Activated T-helper 1 cell treated with anti-CD3 and anti-CD28 coated beads, Interleukin-12 subunit alpha, Interleukin-12 subunit beta, Interleukin-2, Interleukin-4 antibody, amounts not matched to agents 30 ng/mL and 10 ng/mL and 1 ng/mL, durations not matched to agents 14 hours and 24 hours and 36 hours (primary cell): ENCODE measurements at regions not wholly inside any gene's neighbourhood (a gene's known extent, or its start where the extent isn't known, plus 50 kb on each side); places are given as distances from the start of the nearest gene placed in this dataset.
"Not testable (repeated sequence)": the region's sequence is repeated elsewhere in the genome, so short reads cannot be mapped to it uniquely, and the experiment has no call there.

Source experiments
- DNase-seq: peaks from one replicate; pipeline ENCODE4 v3.0.0; 2021; ENCODE audit warnings: low spot score
- H3K27ac Mint-ChIP-seq: one replicate; pipeline ENCODE4 v1.8.0; 2021; ENCODE audit warnings: mild to moderate bottlenecking, mixed read lengths
- H3K27me3 Mint-ChIP-seq: one replicate; pipeline ENCODE4 v1.8.0; 2022; ENCODE audit warnings: mild to moderate bottlenecking, moderate library complexity, mixed read lengths; ENCODE audit not compliant: insufficient read depth
- H3K36me3 Mint-ChIP-seq: one replicate; pipeline ENCODE4 v1.8.0; 2021; ENCODE audit warnings: low read depth, mixed read lengths
- H3K4me1 Mint-ChIP-seq: one replicate; pipeline ENCODE4 v1.8.0; 2021; ENCODE audit warnings: low read depth, mixed read lengths
- H3K4me3 Mint-ChIP-seq: one replicate; pipeline ENCODE4 v1.8.0; 2021; ENCODE audit warnings: mild to moderate bottlenecking, moderate library complexity, mixed read lengths
- H3K9me3 Mint-ChIP-seq: one replicate; pipeline ENCODE4 v1.8.0; 2021; ENCODE audit warnings: mixed read lengths
- intact Hi-C: fragments of 100-400 bp; cut with micrococcal nuclease; formaldehyde crosslinking; loops from one replicate; pipeline ENCODE4 v1.15.1; 2024

DNA sequence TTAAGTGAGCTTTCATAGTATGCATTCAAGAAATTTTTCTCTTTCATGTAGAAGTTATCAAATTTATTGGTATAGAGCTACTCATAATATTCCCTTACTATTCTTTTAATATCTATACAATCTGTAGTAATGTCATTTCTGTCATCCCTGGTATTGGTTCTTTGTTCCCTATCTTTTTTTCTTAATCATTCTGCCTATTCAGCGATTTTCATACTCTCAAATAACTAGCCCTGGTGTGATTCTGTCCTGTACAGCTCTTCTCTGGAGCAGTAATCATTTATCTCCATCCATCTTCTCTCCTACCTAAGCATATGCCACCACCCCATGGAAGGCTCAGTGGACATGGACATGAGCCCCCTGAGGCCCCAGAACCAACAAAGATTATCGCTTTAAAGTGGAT lies 213.2 kb upstream of the NEBL start:
- H3K4me1 Mint-ChIP-seq = no peaks in the 10 kb centered on the region
- intact Hi-C loops = no loop called here
- H3K27me3 Mint-ChIP-seq = no peaks in the 10 kb centered on the region
- H3K27ac Mint-ChIP-seq = no peak overlapping the region
- H3K4me3 Mint-ChIP-seq = no peak overlapping the region
- H3K9me3 Mint-ChIP-seq = peaks cover 6% of the 10 kb centered on the region
- DNase-seq = no peak
- H3K36me3 Mint-ChIP-seq = no peaks in the 10 kb centered on the region

DNA sequence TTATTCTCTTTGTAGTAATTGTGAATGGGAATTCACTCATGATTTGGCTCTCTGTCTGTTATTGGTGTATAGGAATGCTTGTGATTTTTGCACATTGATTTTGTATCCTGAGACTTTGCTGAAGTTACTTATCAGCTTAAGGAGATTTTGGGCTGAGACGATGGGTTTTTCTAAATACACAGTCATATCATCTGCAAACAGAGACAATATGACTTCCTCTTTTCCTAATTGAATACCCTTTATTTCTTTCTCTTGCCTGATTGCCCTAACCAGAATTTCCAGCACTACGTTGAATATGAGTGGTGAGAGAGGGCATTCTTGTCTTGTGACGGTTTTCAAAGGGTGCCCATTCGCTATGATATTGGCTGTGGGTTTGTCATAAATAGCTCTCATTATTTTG lies 209.8 kb upstream of the NEBL start:
- H3K4me1 Mint-ChIP-seq, DNase-seq, H3K9me3 Mint-ChIP-seq, H3K4me3 Mint-ChIP-seq, H3K27ac Mint-ChIP-seq, H3K36me3 Mint-ChIP-seq, intact Hi-C loops, H3K27me3 Mint-ChIP-seq: not testable (repeated sequence)

DNA sequence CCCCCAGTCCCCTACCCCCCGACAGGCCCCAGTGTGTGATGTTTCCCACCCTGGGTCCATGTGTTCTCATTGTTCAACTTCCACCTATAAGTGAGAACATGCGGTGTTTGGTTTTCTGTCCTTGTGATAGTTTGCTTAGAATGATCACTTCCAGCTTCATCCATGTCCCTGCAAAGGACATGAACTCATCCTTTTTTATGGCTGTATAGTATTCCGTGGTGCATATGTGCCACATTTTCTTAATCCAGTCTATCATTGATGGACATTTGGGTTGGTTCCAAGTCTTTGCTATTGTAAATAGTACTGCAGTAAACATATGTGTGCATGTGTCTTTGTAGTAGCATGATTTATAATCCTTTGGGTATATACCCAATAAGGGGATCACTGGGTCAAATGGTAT lies 208.2 kb upstream of the NEBL start:
- H3K36me3 Mint-ChIP-seq, H3K27me3 Mint-ChIP-seq, DNase-seq, H3K4me1 Mint-ChIP-seq, intact Hi-C loops, H3K4me3 Mint-ChIP-seq, H3K27ac Mint-ChIP-seq, H3K9me3 Mint-ChIP-seq: not testable (repeated sequence)

DNA sequence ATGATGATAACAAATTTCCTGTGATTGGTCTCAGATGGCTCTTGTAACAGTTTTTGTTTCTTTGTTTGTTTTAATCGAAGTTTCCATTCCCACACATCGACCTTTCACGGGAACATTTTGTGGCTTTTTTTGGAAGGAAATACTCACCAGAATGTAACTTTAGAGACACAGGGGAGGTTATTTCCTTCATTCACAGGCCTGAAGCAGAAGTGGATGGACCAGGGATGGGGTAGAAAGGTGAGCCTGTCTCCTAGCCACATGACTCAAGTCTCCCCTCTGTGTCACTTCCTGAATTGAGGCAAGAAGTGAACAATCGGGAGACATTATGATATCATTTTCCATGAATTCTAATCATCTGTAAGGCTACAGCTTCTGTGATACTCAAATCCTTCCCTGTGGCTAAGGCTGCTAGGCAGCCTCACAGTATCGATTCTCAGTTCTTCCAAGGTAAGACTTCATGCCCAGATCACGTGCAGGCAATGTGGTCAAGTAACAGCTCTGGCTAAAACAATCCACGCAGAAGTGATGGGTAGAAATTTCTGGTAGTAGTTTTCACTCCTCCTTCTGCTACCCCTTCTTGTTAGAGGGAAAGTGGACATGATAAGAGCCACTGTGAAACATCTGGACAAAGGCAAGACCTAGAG lies 203.9 kb upstream of the NEBL start:
- H3K27me3 Mint-ChIP-seq = no peaks in the 10 kb centered on the region
- H3K9me3 Mint-ChIP-seq = no peaks in the 10 kb centered on the region
- H3K4me1 Mint-ChIP-seq = no peaks in the 10 kb centered on the region
- no peak overlapping the region for H3K27ac Mint-ChIP-seq
- no peak for DNase-seq
- H3K4me3 Mint-ChIP-seq = no peak overlapping the region
- H3K36me3 Mint-ChIP-seq = no peaks in the 10 kb centered on the region
- intact Hi-C loops = no loop called here

DNA sequence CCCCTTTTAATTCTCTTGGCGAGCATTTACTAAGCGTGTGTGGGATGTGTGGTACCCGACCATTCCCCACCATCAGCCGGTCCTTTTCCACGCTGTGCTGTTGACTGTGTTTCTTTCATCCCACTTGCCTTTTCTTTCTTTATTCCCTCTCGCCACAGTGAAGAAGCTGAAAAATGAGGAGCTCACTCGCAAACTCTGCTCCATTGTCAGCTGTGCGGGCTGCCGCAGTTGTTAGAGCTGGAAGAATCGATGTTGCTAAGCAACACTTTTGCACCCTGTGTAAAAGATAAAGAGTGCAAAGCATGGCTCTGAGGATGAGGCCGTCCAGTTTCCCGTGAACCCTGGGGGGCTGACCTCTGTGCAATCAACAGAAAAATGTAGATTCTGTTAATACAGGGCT lies 203.1 kb upstream of the NEBL start:
- Mint-ChIP-seq H3K27me3 (no peaks in the 10 kb centered on the region), H3K4me3 (no peak overlapping the region), H3K4me1 (no peaks in the 10 kb centered on the region), H3K36me3 (no peaks in the 10 kb centered on the region), H3K9me3 (no peaks in the 10 kb centered on the region), H3K27ac (no peak overlapping the region)
- no peak for DNase-seq
- intact Hi-C loops = no loop called here

DNA sequence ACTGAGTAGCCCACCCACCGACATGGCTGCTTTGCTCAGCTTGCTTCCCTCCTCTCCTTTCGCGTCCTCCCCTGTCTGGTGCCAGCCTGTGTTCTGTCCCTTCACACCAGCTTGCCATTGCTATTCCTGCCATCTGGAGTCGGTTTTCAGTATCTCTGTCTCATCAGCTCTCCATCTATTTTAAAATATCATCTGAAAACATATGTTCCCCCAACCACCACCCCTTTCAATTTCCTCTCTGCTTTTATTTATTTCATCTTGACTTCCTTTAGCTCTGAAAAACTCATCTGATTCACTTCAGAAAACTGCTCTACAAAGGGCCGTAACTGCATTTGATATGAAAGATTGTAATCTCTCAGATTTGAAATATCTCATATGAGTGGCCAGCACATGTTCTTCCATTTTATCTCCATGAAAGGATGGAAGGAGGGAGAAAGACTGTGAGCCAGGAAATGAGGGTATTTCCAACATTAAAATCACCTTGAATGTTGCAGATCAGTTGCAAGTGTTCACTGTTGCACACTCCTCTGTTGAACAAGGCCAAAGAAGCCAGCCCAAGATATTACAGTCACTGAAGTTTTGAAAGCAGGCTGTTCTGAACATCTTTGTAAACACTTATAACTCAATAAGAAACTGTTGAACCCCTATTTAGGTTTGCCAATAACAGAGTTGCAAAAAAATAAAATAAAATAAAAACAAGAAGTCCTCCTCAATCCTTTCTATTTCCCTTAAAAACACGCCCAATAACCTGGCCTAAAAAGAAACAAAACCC lies 202.4 kb upstream of the NEBL start:
- H3K4me1 Mint-ChIP-seq = no peaks in the 10 kb centered on the region
- H3K27ac Mint-ChIP-seq = no peak overlapping the region
- H3K27me3 Mint-ChIP-seq = no peaks in the 10 kb centered on the region
- H3K4me3 Mint-ChIP-seq = no peak overlapping the region
- no peak for DNase-seq
- no peaks in the 10 kb centered on the region for H3K36me3 Mint-ChIP-seq
- no peaks in the 10 kb centered on the region for H3K9me3 Mint-ChIP-seq
- intact Hi-C loops = no loop called here

DNA sequence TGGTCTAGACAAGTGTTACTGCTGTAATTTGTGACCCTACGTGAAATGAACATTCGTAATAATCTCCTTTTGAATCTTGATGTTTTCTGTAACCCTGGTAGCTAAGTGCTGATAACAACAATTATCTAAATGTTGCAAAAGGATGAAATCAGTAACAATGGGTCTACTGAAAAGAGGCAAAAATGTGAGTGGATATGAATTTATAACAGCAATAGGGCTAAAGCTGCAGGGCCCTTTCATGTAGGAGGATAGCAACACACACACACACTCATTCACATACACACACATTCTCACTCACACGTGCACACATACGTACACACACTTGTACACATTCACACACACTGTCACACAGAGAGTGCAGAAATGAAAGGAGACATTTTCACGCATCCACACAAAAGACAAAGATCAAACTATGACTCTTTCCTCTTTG lies 200.8 kb upstream of the NEBL start:
- Mint-ChIP-seq H3K9me3 (no peaks in the 10 kb centered on the region), H3K27ac (no peak overlapping the region), H3K36me3 (no peaks in the 10 kb centered on the region), H3K27me3 (no peaks in the 10 kb centered on the region), H3K4me3 (no peak overlapping the region), H3K4me1 (no peaks in the 10 kb centered on the region)
- intact Hi-C loops = no loop called here
- DNase-seq = no peak

DNA sequence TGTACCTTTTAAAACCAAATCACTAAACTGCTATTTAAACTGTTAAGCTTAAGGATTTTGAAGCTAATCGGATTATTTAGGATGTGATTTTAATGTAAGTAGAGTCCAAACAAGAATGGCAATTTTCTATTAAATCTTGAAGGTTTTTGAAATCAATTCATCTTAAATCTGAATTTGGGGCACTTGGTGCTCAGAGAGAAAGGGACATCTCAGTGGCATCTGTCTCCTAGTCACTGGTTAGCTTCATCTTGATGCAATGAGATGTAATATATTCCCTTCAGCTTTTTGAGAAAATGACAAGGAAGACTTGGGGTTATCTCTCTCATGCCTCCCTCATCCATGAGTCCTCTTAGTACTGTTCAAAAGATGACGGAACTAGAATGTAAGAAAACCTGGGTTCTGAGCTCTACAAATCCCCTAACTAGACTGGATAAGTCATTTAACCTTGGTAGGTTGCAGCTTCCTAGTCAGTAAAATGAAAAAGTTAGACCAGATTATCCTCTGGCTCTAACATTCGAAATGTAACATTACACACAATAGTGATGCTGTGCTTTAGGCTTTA lies 198.5 kb upstream of the NEBL start:
- H3K27ac Mint-ChIP-seq = no peak overlapping the region
- H3K9me3 Mint-ChIP-seq = no peaks in the 10 kb centered on the region
- no peaks in the 10 kb centered on the region for H3K4me1 Mint-ChIP-seq
- no peak for DNase-seq
- intact Hi-C loops = no loop called here
- H3K4me3 Mint-ChIP-seq = no peak overlapping the region
- no peaks in the 10 kb centered on the region for H3K36me3 Mint-ChIP-seq
- H3K27me3 Mint-ChIP-seq = no peaks in the 10 kb centered on the region

DNA sequence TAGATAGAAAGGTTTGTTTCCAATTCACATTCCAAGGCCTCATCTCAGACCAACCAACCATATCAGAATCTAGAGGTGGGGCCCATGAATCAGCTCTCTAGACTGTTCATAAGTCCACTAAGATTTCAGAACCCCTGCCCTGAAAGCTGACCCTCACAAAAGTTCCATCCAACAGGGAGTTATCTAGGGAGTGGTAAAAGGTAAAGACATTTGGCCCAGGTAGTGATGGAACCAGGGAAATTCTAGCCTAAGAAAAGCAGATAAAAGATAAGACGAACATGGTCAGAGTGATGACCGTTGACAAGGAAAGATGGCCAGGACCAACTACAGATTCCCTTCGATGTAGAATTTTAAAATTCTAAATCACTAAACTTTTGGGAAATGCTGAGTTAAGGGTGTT lies 198.0 kb upstream of the NEBL start:
- Mint-ChIP-seq H3K27me3 (no peaks in the 10 kb centered on the region), H3K27ac (no peak overlapping the region), H3K4me1 (no peaks in the 10 kb centered on the region), H3K9me3 (no peaks in the 10 kb centered on the region), H3K4me3 (no peak overlapping the region), H3K36me3 (no peaks in the 10 kb centered on the region)
- intact Hi-C loops = no loop called here
- no peak for DNase-seq

DNA sequence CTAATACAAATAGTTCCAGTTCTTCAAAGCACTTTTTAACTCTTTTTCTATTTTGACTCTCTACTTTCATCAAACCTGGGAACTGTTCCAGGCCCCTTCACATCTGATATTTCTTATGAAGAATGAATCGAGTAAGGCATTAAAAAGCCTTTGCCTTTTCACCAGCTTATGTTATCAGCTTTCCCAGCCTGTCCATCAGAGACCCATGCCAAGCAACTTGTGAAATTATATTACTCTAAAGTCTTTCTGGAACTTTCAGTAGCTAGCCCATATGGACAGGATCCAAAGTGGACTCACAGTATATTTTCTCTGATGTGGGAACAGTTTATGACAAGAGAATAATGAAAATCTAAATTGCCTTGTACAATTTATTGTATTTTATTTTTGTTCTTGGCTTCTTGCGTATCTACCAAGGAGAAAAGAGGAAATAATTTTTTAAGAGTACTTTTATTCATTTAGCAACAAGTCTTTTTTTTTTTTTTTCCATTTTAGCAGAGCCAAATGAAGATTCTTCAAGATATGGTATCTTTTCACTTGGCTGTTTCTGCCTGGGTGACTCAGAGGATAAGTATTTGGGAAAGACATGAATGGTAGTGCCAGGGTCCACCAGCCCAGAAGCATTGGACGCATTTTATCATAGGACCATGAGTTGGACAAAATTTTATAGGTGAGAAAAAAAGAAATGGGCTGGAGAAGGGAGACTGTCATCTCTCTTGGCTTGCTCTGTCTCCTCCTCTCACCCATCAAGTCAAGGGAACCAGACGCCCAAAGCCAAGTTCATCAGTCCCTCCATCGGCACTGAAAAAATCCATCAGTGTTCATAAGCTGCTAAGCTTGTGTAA lies 195.8 kb upstream of the NEBL start:
- H3K36me3 Mint-ChIP-seq = no peaks in the 10 kb centered on the region
- H3K4me3 Mint-ChIP-seq = no peak overlapping the region
- intact Hi-C loops = no loop called here
- H3K4me1 Mint-ChIP-seq = no peaks in the 10 kb centered on the region
- no peak for DNase-seq
- H3K9me3 Mint-ChIP-seq = no peaks in the 10 kb centered on the region
- H3K27ac Mint-ChIP-seq = no peak overlapping the region
- peaks cover 1% of the 10 kb centered on the region for H3K27me3 Mint-ChIP-seq

DNA sequence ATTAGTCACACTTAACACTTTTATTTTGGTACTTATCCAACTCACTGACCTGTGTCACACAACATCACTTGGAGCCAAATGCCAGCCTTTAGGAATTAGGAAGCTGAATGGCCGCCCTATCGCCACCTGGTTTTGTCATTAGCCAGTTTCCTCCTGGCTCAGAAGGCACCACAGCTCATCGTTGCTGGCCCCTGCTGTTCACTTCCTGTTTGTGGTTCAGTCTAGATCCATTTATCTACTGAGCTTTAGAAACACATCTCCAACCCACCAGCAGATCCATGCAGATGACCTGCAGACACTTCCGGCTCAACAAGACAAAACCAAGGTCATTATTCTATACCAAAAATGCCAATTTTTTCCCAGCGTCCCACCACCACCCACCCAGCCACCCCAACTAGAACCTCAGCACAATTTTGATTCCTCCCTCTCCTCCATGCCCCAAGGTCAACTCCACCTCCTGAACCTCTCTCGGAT lies 193.5 kb upstream of the NEBL start:
- Mint-ChIP-seq H3K36me3 (no peaks in the 10 kb centered on the region), H3K4me3 (no peak overlapping the region), H3K27me3 (peaks cover 1% of the 10 kb centered on the region), H3K4me1 (no peaks in the 10 kb centered on the region), H3K27ac (no peak overlapping the region), H3K9me3 (no peaks in the 10 kb centered on the region)
- intact Hi-C loops = no loop called here
- DNase-seq = no peak

DNA sequence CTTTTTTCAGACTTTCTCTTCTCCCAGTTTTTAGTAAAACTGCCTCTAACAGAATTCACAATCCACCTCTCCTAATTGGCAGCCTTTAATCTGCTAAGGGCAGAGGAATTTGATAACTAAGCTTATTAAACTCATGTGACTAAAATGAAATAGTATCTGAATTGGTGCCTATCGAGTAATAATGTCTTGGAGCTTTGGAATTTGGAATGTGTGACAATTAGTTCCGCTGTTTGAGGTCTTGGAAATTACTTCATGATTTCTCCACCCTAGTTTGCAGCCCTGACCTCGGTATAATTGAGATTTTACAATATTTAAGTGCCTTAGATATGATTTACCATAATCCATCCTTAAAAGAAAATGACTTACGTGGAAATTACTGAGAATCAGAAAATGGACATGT lies 190.4 kb upstream of the NEBL start:
- H3K9me3 Mint-ChIP-seq = no peaks in the 10 kb centered on the region
- DNase-seq = no peak
- peaks cover 1% of the 10 kb centered on the region for H3K27me3 Mint-ChIP-seq
- intact Hi-C loops = no loop called here
- no peaks in the 10 kb centered on the region for H3K36me3 Mint-ChIP-seq
- H3K4me3 Mint-ChIP-seq = no peak overlapping the region
- no peaks in the 10 kb centered on the region for H3K4me1 Mint-ChIP-seq
- no peak overlapping the region for H3K27ac Mint-ChIP-seq

DNA sequence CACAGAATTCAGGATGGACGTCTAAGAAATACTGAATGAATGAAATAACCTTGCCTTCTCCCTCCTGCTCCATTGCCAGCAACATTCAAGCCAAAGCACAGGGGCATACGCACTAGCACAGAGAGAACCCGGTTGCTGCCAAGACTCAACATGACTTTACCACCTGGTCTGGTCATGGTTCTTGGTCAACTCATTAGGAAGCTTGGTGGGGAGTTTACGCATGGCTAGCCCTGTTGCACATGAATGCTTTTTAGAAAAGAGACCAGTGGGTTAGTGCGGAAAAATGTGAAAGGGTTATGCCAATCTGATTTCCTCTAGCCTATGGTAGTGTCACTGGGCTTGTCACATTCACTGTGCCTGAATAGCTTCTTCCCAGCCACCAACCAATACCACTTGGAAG lies 187.6 kb upstream of the NEBL start:
- no peaks in the 10 kb centered on the region for H3K36me3 Mint-ChIP-seq
- no peaks in the 10 kb centered on the region for H3K9me3 Mint-ChIP-seq
- no peak overlapping the region for H3K27ac Mint-ChIP-seq
- H3K27me3 Mint-ChIP-seq = peaks cover 1% of the 10 kb centered on the region
- intact Hi-C loops = no loop called here
- no peaks in the 10 kb centered on the region for H3K4me1 Mint-ChIP-seq
- H3K4me3 Mint-ChIP-seq = no peak overlapping the region
- DNase-seq = no peak
